GM18517 (cell line): ENCODE measurements at regions not wholly inside any gene's neighbourhood (a gene's known extent, or its start where the extent isn't known, plus 50 kb on each side); places are given as distances from the start of the nearest gene placed in this dataset.

ENCODE experiments used
- ATAC-seq: cut with Tn5 transposase; IDR thresholded peaks from one replicate; pipeline ENCODE4 v1.9.1; 2021; ENCODE audit warnings: mild to moderate bottlenecking, moderate library complexity; ENCODE audit not compliant: unreplicated experiment

DNA sequence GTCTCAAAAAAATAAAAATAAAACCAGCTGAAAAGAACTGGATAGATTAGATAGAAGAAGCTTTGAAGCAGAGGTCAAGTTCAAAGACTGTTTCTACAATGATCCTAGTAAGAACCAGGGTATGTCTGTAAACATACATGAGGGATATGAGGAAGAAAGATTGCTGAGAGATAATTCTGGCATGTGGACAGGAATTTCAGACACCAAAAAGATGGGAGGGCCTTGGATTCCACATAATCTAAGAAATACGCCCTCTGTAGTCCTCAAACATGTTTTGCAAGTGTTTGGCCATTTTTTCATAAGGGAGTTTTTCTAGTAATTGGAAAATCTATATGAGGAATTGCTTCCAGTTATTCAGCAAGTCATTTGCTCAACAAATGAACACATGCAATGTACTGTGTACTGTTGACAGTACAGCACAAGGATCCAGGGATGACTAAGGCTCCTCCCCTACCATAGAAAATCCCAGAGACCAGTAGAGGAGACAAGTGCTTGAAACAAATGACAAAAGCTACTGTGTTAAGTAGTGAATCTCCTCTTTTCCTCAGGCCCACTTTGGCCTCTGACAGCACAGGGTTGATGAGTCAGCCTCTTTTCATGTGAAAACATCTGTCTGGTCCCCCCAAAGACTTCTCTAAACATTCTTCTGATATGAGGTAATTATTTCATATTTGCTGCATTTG lies 795.9 kb downstream of the MAFB start:
- ATAC-seq, result no peak

DNA sequence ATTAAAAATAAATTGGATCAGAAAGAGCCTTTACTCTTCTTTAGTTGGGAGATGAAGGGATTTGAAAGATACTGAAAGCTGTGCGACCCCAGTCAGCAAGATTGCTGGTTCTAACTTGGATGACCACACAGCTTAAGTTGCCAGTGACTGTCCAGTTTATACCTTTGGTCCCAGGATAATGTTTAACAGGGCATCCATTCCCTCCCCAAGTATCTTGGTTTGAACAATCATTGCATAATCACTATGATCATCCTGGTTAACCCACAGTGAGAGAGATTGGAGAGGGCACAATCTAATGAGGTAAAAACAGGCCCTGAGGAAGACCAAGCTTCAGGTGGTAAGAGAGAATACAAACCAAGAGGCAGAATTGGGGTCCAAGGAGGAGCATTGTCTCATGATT lies 798.3 kb downstream of the MAFB start:
- ATAC-seq, result no peak

DNA sequence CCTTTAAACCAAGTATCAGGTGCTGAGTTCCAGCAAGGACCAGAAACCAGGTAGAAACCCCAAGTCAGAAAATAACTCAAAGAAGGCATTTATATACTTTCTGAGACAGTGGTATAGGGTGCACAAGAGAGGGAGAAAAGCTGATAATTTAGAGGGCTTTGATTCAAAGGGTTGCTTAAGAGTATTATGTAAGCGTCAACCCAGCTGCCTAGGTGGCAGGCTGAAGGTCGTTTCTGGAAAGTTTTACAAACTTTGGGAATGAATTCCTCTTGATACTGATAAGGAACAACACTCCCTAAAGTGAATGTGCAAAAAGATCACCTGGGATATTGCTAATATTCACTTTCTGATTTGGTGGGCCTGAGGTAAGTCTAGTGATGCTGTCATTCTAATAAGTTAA lies 800.7 kb downstream of the MAFB start:
- no peak for ATAC-seq

DNA sequence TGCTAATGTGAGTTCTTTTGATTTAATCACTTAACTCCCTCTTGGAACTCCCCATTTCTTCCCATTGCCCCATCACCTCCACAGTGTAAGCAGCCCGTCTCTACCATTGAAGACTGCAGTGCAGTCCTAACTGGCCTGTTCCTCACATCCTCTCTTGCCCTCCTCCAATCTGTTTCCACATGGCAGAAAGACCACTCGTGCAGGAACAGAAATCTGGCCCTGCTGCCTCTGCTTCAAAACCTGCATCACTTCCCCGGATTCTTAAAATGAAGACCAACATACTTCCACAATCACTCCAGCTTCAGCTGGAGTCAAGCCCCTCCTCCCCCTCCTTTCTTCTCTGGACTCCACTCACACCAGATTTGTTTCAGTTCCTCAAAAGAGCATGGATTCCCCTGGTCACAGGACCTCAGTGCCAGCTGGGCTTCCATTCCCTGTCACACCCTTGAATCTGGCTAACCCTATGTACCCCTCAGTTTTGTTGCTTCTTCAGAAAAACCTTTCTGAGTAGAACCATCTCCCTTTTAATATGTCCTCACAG lies 802.3 kb downstream of the MAFB start:
- ATAC-seq, result no peak

DNA sequence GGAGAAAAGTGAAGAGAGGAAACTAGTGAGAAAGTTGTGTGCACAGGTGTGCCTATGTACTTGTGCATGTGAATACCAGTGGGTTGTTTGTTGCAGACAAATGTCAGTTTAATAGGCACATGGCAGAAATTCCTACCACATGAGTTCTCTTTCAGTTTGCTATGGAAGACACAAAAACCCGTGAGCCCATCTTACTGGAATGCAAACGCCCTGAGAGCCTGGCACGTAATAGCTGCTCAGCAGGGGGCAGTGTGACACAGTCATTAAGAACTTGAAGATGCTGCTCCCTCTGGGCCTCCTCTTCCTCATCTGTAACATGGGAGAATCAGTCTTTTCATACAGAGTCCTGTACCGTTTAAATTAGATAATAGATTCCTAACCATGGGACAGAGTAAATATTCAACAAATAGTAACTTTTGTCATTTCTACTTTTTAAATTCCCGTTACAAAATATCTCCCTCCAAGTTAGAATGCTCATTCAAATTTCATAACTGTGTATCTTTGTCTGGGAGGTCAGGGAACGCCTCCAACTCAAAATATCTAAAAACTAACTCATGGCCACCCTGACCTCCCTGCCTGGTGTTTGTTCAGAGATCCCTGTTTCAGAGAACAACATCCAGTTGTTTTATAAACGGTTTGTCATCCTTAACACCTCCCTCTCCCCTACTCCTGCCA lies 802.9 kb downstream of the MAFB start:
- no peak for ATAC-seq

DNA sequence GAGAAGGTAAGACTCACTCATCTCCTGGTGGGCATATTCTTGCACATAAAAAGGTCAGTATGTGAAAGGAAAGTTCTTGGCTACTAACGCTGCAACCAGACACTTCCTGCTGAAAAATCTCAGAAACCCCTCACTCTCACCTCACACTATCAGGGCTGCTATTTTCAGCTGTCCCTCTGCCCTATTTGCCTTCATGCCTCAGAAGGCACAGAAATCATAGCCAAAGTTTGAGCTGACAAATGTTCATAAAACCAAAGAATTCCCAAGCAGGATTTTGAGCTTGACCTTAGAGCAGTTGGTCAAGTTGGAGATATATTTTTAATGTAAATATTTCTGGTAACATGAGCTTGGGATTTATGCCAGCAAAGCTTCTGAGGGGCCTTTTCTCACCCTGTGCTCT lies 806.2 kb downstream of the MAFB start:
- ATAC-seq, result no peak

DNA sequence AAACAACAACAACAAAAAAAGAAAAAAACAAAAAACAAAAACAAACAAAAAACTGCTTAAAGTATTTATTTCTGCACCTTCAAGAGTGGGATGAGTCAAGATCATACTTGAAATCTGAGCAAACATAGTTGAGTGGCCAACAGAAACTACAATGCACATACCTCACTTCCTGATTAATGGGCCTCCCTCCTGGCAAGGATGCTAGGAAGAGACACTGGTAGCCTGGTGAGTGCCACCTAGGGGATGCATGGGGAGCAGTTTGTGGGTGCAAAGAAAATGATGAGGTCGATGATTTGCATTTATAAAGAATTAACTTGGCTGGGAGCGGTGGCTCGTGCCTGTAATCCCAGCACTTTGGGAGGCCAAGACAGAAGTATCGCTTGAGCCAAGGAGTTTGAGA lies 808.1 kb downstream of the MAFB start:
- ATAC-seq, result no peak

DNA sequence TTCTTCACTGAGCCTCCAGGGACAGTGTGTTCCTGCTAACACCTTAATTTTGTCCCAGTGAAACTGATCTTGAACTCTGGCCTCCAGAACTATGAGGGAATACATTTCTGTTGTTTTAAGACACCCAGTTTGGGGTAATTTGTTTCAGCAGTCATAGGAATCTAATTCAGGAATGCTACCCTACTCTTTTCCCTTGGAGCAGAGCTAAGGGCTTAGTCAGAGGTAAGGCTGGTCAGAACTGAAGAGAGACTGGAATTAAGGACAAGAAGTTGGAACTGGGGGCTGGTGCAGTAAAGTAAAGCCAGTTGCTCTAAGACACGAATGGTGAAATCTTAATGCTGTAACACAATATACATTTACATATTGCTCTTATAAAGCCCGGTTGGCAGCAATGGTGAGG lies 809.7 kb downstream of the MAFB start:
- no peak for ATAC-seq

DNA sequence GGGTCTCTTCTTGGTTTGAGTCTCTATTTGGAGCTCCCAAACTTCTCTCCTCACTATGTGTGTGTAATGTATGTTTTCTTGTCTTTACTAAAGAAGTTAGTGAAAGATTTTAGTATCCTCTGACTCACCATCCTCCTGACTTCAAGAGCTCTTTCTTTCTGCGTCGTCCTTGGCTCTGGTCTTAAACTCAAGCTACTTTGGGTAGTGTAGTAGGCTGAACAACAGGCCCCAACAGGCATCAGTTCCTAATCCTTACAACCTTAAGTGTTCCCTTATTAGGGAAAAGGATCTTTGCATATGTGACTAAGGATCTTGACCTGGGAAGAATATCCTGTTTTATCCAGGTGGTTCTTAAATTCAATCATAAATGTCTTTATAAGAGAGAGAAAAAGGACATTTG lies 810.2 kb downstream of the MAFB start:
- ATAC-seq, result no peak

DNA sequence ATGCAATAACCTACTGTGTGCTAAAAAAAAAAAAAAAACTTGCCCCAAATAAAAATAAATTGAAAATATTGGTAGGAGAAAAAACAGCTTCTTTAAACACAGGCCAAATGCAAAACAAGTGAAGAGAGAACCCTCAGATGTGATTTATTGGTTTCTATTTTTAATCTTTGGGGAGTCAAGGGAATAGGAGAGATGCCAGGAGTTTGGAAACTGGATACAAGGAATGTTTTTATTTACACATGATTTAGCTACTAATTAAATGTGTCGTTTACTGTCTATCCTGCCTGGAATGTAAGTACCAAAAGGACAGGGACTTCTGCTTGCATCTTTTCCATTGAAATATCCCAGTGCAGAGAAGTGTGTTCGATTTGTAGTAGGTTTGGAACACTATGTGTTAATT lies 810.7 kb downstream of the MAFB start:
- ATAC-seq, result no peak

DNA sequence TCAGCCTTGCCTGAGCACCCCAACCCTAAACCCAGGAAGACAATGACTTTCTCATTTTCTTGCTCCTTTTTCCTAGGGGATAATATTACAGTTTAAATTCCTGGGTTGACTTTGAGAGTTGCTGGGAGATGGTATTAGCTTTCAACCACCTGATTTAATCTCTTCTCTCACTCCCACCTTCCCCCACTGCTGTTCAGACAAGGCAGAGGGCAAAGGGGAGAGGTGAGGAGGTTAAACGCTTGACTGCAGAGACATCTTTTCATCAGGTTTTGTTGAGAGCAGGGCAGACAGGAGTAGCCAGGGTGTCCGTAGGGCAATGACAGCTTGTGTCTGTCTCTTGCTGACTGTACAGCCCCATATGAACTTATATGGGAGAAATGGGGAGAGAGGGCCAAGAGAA lies 811.2 kb downstream of the MAFB start:
- no peak for ATAC-seq

DNA sequence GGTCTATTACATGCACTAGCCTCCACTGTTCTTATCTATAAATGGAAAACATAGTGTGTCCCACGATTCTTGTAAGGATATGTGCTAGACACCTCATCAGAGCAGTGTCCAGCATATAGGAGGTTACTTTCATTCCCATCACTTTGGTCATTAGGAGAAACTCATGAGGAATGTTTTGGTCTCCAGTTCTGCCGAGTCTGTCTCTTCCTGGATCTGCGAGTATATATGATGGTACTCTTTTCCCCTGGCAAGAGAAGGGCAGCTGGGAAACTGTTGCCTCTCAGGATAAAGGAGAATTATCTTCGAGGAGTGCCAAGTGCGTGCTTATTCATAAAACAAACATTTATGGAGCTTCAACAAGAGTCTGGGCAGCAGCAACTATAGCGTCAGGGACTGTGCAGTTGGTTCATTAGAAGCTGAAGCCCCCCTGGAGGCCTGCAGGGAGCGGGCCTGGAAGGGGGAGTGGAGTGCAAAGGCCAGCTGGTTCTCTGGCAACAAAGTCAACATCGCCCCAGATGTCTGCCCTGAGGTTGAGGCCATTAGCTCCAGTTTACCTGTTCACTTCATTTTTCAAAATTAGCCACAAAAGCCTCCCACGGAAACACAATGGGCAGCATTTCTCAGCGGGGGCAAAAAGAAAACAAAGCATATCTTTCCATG lies 811.9 kb downstream of the MAFB start:
- ATAC-seq, result no peak

DNA sequence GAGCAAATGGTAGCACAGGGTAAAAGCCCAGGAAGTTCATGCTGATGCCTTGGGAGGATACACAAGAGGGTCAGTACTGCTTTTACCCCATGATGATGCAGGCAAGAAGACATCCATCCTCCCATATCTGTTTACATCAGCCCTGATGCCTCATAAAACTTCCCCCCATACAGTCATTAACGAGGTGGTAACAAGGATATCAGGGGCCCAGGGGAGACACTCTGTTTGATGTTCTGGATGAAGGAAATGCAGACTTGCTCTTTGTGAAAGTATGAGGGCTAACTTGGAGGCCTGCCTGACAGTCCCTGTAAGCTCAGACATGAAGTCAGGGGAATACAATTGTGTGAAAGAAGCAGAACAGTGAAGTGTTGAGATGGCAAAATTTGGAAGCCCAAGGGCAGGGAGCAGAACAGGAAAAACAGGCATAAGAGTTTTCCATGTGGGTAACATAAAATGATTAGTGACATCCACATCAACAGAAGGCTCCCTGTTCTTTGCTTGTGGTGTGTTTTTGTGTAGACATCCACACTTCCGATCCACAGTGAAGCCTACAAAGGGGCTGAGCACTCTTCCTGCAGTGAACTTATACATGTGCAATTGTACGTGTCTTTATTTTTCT lies 813.4 kb downstream of the MAFB start:
- no peak for ATAC-seq

DNA sequence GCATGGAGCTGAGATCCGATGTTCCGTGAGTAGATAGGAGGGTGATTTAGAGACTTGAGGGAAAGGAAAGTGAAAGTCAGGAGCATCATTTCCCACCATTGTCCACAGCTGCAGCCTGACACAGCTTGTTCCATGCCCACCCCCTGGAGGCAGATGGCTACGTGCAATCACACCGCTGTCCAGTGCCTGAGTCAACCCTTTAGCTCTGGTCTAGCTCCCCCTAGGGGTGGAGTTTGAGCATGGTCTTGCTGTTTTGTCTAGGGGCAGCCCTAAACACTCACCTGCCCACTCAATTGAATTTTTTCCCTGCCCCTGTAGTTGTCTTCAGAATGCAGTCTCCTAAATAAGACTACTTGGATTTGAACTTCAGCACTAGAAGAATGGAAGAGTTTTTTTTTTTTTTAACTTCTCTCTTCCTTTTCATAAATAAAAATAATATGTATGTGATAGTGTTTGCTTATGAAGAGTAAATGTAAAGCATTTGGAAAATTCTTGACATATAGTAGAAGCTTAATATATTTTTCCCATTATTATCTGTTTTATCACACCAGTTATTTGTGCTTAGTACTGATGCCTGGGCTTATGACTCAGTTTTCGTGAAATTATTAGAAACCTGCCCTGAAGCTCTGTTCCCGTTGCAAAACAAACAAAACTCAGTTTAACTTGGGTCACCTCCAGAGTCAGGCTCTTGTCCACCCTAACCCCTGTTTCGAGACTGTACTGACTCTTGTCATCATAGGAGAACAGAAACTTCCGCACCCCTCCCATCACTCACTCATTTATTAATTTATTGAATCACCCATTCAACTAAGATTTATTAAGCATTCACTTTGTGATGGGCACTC lies 814.8 kb downstream of the MAFB start:
- ATAC-seq, result no peak

DNA sequence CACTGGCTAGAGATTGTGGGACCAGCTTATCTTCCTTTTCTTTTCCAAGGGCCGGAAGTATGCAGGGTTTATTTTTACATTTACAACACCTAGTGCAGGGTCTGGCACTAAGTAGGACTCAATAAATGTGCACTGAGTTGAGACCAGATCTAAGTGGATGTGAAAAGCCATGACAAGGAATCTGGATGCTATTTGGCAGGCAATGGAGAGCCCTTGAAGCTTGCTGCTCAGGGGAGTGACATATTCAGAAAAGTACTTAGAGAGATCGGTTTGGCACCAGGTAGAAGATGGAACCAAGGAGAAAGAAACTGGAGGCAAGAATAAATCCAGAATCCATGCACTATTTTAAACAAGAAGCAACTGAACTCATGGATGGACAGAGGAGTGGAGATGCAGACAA lies 815.8 kb downstream of the MAFB start:
- ATAC-seq, result no peak

DNA sequence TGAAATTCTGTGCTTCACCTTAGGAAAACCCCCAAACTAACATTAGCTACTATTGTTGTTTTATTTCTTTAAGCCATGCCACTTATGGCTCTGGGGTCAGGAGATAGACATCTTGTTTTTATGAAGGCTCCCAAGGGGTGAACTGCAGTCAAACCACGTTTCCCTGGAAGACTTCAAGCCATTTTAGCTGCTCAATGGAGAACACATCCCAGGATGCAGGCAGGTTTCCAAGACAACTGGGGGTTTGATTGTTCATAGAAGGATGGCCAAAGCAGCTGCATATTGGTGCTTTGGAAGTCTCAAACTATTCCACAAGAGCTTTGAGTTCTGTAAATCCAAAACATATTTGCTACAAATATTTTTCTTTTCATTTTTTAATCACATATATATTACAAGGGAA lies 818.0 kb downstream of the MAFB start:
- ATAC-seq, result no peak

DNA sequence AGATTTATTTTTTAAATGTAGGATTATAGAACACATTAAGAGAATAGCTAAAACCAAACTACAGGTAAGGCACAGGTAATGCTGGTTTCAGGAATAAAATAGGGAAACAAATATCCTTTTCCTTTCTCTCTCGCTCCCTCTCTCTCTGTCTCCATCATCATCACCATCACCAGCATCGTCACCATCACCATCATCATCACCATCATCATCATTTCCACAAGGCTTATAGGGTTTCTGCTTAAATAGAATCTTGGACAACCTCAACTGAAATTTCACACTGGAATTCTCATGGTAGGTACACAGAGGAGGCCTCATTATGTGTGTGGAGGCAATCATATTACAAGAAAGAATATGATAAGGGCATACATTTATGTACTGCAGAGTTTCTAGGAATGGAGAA lies 823.6 kb downstream of the MAFB start:
- no peak for ATAC-seq

DNA sequence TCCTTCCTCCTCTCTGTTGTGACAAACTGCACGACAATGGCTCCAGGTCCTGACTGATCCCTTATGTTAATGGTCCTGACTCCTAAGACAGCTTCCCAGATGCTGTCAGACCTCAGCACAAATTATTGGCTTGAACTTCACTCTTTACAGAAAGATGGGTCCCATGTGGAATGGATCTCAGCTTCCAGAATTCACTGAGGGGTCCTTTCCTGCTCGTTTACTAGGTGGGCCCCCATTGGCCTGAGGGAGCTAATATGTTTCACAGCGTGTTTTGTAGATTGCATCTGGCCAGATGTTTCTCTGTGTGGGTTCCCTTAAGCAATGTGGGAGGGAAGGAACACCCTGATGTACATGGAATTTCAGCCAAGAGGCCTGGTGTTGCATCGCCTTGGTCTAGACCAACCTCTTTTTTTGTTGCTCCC lies 826.6 kb downstream of the MAFB start:
- no peak for ATAC-seq

DNA sequence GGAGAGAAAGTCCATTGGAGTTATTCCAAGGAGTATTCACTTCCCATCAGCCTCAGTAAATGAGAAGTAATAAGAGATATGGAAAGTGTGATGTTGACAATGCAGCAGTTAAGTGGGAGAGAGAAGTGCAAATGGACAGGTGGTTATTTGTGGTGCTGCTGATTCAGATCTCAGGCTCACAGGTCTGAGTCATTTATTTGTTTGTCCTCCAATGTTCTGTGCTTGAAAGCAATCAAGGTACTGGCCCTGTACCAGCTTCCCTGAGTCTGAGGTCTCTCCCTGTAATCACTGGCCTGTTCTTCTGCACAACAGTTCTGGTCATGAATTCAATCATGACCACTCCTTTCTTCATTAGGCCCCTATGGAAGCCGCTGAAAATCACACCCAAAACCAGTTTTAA lies 827.7 kb downstream of the MAFB start:
- ATAC-seq, result no peak

DNA sequence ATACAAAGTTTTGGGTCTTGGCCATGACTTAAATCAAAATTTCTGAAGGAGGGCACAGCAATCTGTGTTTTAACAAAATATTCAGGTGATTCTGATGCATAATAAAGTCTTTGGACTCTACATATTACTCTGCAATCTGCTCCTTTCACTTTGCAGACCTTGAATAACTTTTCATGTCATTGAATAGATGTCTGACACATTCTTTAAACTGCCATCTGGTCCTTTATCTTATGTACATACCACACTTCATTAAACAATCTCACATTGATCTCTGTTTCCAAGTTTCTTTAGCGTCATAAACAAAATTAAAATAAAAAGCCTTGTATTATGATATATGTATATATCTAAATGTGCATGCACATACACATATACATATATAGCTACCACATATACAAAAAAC lies 831.2 kb downstream of the MAFB start:
- no peak for ATAC-seq

DNA sequence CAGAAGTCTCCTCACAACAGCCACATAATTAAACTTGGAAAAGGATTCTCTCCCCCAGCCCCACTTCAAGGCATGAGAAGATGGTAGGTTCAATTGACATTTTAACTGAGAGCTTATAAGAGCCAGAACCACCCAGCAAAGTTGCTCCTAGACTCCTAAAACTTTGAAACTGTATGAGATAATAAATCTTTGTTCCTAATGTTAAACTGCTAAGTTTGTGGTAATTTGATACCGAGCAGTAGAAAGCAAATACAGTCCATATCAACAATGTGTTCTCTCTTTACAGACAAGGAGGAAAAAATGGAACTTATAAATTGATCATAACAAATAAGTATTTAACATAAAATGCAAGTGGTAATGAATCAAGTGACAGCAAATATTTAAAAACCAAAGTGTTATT lies 831.8 kb downstream of the MAFB start:
- ATAC-seq, result no peak
